Fibroblast of skin of abdomen (primary cell): ENCODE measurements at regions not wholly inside any gene's neighbourhood (a gene's known extent, or its start where the extent isn't known, plus 50 kb on each side); places are given as distances from the start of the nearest gene placed in this dataset.
A peak's percentile ranks its signal among the peaks of the same experiment; 100 is the strongest.

Experiments
- DNase-seq: peaks from one replicate; pipeline ENCODE4 v3.0.0-alpha.2; 2013

DNA sequence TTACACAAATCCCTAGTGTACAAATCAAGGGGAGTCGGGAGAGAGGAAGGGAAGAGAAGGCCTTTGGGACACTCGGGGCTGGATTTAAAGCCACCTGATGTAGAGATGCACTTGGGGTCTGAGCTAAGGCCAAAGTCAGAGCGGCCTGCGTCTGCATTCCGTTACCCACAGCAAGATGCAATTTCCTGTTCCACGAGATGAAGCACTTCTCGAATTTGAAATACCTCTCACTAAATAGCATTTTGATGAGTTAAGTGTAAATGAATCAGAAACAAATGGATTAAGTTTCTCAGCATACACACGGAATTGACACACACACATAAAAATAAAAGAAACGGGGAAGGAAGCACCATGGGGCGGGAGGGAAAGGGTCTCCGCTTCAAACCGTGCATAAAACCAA is 386.0 kb downstream of the SOX9 start:
- peak; percentile 64 for DNase-seq

DNA sequence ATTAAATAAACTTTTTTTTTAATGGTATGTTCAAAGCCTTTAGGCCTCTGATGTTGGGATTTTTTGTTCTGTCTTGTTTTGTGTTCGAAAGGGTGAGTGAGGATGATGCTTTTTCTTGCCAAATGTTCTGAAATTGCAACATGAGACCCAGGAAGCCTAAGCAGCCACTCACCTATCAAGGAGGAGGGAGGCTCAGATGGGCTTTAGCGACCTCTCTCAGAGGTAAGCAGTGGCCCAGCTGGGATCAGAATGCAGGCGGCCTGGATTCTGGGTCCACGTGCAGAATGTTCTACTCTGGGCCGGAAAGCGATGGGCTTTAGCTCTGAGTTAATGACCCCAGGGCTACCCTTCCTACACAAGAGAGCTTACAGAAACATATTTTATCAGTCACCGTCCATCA is 386.6 kb downstream of the SOX9 start:
- DNase-seq = no peak

DNA sequence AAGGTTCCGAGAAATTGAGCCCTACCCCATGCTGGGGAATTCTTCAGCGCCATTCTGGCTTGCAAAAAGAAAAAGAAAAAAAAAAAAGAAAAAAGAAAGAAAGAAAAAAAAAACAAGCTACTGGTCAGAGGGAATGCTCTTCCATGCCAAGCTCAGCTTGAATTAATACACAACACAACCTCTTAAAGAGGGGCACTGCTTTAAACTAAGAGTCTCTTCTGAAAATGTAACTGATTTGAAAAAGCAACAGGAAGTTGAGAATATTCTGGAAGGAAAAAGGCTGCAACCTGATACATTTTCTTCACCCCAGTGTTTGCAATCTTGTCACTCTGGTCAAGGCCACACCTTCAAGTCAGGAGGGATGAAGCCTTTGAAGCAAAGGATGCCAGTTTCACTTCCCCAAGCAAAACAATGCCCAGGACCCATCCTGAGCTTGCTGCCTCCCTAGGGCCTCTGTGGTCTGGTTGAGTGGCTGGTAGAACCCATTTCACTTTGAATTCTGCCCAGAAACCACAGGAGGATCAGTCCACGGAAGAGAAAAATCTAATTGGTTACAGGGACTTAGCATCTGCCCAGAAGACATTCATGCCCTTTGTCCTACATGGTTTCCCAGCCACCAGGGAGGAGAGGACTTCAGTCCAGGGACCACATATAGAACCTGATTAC is 389.7 kb downstream of the SOX9 start:
- DNase-seq = no peak

DNA sequence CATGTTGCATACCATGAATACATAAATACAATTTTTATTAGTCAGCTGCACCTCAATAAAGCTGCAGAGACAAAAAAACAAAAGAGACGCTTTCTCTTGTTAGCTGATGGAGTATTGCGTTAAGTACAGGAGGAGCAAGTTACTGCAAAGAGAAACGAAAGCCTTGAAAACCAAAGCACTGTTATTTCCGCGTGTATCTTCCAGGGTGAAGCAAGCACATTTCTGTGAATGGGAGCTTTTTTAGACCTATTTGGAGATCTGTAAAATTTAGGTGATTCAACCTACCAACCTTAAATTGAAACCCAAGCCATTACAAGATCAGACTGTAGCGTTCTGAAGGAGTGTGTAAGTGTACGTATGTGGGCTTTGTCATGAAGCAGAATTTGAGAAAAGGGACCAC is 390.4 kb downstream of the SOX9 start:
- DNase-seq = no peak

DNA sequence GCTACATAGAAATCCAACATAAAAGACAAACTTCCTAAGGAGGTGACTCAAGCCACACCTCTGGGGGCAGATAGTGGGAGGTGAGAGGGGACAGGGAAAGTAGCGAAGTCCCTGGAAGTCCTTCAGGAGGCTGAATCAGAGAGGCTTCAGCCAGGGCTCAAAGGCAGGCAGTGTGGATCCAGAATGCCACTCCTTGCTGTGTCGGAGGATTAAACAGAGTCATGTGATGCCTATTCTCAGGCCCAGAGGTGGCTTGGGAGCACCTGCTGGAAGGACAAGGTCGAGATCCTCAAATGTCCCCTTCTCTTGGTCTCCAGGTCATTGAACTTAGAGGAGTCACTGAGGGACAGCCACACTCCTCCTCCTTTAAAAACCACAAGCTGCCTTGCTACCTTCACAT is 391.1 kb downstream of the SOX9 start:
- DNase-seq = no peak

DNA sequence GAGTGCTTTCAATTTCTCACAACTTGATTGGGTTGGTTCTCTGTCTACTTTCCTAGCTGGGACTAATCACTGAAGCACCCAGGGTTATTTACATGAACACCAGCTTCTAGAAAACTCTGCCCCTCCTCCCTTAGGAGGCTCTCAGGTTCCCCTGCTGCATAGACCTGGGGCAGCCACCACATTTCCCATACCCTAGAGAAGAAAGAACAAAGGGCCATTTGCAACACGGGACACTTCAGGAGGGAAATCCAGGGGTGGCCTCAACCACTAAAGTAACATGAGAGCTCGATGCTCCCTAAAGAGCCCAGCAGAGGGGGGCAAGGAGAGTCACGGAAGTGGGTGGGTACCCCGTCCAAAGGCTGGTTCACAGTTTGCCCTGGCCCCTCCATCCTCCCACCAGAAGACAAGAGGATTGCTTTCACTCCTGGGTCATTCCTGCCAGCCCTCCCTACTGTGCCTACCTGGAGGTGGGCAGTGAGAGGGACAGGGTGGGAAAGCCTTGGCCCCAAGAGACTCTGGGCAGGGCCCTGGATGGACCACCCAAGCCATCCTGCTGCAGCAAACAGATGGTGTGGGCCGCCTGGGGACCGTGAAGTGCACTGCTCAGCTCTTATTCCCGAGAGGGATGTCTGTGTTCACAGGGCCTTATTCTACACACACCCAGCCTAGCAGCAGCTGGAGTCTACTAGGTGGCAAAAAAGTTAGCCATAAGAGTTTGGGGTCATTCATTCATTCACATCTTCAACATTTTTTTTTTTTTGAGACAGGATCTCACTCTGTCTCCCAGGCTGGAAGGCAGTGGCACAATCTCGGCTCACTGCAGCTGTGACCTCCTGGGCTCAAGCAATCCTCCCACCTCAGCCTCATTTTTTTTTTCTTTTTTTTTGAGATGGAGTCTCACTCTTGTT is 392.1 kb downstream of the SOX9 start:
- DNase-seq = no peak

DNA sequence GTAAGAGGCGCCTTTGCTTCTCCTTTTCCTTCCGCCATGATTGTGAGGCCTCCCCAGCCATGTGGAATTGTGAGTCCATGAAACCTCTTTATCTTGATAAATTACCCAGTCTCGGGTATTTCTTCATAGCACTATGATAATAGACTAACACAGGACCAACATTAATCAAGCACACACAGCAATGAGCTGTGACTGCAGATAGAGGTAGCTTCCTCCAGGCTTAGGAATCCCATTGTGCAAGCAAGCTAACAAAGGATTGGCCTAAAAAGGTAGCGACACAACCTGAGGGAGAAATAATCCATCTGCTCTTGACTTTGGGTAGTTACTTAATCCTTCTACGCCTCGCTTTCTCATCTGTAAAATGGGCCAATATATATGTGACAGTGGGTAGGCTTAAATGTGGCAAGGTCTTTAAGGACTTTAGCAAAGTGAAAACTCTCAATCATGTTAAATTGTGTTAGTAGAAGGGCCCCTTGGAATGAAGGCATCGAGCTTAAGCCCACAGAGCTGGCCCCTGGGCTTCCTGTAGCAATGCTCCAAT is 393.6 kb downstream of the SOX9 start:
- no peak for DNase-seq

DNA sequence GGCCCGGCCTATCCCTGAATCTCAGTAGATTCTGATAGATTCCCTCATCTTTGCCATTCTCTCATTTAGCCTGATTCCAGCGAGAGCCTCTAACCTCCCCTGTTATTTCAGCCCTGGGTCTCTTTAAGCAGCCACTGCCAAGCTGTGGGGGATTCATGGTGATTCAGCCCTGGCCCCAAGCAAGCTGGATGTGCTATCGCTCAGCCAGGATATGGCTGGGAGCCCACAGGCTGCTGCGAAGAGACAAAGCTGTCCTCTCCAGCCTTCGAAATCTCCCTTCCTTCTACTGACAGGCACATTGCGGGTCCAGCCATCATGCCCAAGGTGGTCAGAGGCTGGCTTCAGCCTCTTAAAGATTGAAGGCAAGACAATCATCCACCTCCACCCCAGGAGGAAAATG is 394.1 kb downstream of the SOX9 start:
- peak; percentile 77 for DNase-seq

DNA sequence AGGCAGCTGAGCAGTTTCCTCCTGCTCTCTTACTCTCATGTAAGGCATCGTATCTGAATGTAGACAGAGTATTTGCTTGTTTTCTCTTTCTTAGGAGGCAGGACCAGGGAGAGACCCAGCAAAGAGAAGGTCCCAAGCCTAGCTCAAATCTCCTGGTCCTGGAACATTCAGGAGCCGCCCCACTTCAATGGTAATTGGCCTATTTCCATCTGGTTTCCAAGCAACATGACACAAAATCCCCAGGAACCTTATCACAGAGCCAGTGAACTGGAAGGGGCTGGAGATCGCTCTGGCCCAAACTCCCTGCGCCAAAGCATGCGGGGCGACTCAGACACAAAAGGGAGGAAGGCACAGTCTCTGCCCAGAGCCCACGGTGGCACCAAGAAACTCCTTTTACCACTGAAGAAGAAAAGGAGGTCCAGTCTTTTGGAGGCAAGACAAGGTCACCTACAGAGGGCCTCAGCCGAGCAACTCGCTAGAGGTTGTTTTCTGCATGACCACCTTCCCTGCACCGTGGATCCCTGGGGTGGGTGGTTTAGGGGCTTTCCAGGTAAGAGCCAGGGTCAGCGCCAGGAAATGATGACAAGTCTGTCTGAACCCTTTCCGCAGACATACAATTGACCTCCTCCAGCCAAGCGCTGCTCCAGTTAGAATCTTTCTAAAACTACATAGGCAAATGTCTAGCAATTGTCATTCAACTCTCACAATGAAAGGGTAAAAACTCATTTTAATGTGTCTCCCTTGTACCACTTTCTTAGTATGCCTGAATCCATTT is 394.7 kb downstream of the SOX9 start:
- peak; percentile 20 for DNase-seq

DNA sequence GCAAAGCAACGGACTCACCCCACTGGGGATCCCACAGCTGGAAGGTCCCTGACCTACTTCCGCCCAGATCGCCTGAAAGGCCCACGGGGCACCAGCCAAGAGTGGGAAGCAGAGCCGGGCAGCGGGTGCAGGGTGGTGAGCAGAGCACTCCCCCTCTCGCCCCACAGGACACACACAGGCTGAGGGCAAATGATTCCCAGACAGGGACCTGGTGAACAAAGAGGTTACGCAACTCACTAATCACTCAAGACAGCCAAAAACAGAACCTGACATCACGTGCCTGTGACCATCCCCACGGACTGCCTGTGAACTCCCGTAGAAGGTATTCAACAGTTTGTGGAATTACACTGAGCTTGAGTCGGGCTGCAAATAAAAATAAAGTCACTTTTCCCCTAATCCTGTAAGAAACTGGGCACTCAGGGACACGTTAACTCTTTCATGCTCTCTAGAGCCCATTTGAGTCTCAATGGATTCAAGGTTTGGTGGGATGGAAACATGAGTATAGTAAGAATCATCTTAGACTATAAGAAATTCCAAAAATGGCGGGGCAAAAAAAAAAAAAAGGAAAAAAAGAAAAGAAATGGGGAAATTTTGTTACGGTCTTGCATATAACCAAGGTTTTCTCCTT is 396.1 kb downstream of the SOX9 start:
- peak; percentile 21 for DNase-seq

DNA sequence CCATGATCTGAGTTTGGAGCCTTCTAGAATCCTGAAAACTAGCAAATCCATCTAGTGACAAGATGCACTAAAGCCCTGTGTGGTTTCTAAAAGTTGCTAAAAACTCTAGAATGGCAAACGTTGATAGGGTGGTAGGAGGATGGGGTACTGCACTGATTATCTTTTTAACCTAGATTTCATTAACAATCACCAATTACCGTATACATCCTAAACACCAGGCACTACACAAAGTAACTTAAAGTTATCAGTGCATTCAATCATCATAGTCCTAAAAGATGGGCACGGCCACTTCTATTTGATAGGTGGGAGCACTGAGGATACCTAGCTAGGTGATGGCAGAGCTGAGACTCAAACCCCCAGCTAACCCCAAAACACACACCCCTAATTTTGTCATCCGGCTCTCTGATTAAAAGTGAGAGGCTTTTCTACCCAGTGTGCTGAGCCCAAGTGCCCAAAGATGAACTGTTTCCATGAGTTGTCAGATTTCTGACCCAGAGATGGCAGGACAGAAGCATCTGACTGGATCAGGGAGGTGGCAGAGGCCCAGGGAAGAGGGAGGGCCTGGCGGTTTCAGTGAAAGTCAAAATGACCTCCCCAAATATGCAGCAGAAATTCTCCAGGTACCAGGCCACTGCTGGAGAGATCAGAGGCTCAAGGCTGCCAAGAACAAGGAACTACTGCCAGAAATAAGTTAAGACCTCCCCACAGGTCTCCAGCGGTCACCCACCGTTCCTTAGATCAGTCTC is 396.8 kb downstream of the SOX9 start:
- DNase-seq = no peak

DNA sequence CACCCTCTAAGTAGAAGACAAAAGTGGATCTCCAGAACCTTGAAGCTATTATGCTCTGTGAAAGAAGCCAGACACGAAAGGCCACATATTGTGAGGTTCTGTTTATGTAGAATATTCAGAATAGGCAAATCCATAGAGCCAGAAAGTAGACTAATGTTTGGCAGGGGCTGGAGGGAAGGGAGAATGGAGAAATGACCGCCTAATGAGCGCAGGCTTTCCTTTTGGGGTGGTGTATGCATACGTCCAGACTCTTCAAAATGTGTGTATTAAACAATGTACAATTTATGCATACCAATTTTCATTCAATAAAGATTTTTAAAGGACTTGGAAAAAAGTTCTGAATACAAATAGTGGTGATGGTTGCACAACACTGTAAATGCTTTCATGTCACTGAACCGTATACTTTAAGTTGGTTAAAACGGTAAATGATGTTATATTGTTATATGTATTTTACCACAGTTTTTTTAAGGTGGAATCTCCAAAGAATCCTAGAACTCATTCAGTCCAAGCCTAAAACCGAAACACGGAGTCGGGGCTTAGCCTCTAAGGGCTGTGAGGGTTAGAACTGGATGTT is 397.4 kb downstream of the SOX9 start:
- no peak for DNase-seq

DNA sequence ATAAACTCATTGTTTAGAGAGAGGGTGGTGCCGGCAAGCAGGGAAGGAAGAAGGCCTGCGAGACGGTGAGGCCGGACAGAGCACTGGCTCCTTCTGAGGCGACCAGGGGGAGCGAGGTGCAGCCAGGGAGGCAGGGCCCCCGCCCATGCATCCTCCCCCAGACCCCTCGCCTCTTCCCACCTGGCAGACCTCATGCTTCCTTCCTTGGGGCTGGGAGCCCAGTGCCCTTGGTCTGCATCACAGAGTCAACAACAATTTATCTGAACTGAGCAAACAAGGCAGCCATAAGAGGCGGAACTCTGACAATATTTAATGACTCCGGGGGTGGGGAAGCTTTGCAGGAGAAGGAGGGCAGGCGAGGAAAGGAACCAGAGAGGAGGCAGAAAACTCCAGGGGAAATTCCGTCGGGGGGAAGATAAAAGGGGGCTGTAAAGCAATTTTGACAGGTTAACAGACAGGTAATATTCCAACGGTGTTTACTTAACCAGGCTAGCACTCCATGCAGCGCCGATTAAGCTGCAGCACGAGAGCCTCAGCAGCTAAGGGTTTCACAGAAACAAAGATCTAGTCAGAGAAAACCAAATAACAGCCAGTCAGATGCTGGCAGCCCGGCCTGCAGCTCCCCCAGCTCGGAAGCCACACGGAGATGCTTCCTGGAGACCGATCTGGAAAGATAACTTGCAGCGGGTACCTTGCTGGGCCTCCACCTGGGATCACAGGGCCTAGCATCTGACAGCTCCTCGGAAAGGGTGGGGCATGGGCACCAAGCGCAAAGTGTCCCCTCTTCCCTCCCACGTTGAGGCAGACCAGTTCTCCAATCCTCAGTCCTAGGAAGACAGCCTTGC is 398.2 kb downstream of the SOX9 start:
- DNase-seq = no peak

DNA sequence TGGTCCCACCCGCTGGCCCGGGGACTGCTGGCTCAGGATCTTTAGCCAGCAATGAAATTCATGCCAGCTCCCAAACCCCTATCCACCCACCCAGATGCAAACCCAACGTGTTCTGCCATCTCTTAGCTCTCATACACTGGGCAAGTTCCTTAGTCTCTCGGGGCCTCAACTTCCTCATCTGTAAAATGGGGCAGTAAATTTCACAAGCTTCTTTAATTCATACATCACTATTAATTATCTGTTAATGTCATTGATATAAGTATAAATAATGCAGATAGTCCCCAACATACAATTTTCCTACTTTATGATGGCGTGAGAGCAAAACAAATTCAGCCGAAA is 398.7 kb downstream of the SOX9 start:
- no peak for DNase-seq

DNA sequence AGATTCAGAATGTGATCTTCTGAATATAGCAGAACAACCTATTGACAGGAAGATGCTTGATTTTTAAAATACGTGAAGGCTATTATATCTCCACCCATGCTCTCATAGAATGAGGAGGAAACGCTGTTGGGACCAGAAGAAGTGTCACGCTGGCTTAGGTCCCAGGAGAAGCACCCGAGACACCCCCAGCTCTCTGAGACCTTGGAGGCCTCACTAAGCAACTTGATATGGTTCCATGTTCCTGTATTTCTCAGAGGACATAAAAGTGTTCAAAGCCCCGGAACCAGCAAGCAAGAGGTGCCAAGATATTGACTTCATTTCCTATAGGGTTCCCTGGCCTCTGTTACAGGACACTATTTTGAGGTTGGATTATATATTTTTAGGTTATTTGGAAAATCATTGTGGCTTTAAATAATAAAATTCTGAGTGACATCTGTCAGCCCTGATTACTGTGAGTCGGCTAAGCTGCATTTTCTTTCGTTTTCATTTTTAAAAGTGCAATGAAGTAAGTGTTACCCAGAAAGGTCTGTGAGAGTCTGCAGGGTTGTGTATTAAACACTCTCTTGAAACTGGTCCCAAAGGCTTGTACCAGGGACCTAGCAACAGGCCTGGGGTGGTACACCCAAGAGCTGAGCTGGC is 400.0 kb downstream of the SOX9 start:
- DNase-seq = no peak

DNA sequence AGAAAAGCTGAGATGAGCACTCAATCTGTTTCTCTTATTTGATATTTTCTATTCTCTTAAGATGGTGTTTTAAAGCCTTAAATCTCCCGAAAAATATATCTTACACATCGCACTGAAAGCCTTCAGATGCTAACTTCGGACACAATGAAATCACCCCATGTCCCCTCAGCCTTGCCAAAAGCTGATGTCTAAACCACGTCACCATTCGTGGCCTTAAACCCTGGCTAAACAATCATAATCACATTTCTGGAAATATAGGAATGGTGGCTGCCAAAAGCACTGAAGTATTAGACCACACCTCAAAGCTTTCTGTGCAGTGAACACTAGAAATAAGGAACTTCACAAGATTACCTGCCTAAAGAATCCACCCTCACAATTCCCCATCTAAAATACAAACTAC is 402.7 kb downstream of the SOX9 start:
- no peak for DNase-seq

DNA sequence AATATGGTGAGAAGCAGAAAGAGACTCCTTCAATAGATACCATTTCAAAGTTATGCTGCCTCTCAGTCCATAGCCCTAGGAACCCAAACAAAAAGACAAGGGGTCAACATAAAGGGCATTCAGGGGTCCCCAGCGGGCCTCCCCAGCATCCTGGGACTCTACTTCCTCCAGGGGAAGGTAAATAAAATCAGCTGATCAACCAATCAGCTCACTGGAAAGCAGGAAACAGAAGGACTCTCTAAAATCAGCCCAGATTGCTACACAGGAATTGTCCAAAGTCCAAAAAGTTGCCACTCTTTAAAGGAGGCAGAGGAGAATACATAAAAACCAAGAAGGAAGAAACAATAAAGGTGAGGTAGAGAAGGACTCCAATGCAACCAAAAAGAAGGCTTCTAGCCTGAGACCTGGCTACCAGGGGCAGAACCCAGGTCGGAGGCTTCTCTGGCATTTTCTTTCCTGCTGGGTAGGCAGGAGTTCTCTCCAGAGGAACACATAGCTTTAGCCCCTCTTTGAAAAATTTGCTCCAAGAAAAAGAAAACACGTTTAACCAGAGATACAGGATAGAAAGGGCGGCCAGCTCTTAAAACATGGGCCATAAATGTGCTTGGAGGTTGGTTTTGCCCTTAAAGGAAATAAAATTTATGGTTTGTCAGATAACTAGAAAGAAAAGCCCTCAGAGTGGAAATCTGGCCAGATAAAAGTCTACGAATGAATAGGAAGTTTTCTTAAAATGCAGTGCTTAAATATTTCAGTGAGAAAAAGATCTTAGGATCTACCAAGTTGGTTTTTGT is 404.6 kb downstream of the SOX9 start:
- no peak for DNase-seq

DNA sequence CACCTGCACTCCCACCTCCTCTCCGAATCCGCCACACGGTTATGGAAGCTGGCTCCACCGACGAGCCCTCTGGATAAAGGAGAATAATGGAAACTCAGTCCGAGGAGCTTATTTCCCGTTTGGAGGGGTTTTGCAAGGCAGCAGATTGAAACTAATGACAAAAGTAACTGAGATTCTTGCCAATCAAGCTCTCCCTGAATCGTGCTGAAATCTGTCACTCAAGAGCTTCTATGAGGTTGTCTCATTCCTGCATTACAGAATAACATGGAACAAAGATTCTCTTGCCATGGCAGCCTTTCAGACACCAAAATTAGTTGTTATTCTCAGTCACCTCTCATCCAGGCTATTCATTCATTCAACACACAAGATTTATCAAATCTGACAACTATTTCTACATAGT is 405.9 kb downstream of the SOX9 start:
- DNase-seq = no peak

DNA sequence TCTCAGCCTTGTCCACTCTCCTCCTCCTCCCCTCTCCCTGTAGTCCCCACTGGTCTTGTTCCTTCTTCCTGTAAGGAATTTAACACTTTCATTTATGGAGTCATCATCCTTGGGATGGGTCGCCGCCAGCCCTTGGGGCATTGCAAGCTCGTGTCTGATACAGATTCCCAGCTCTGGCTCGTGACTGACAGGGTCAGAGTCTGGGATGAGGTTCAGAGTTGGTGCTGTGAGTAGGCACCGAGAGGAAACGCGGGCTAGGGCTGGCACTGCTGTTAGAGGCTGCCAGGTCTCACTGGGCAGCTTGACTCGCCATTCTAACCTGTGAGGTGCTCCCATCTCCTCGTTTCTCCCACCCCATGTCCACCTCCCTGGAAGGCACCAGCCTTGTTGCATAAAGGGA is 407.0 kb downstream of the SOX9 start:
- DNase-seq = no peak
